ENCODE measurements at regions not wholly inside any gene's neighbourhood (a gene's known extent, or its start where the extent isn't known, plus 50 kb on each side); places are given as distances from the start of the nearest gene placed in this dataset.
"Not testable (repeated sequence)": the region's sequence is repeated elsewhere in the genome, so short reads cannot be mapped to it uniquely, and the experiment has no call there.

- no peak for DNase-seq
Observed at GRCh38 chr1:203999618-204000017, 73.3 kb upstream of the SOX13 start.

DNA sequence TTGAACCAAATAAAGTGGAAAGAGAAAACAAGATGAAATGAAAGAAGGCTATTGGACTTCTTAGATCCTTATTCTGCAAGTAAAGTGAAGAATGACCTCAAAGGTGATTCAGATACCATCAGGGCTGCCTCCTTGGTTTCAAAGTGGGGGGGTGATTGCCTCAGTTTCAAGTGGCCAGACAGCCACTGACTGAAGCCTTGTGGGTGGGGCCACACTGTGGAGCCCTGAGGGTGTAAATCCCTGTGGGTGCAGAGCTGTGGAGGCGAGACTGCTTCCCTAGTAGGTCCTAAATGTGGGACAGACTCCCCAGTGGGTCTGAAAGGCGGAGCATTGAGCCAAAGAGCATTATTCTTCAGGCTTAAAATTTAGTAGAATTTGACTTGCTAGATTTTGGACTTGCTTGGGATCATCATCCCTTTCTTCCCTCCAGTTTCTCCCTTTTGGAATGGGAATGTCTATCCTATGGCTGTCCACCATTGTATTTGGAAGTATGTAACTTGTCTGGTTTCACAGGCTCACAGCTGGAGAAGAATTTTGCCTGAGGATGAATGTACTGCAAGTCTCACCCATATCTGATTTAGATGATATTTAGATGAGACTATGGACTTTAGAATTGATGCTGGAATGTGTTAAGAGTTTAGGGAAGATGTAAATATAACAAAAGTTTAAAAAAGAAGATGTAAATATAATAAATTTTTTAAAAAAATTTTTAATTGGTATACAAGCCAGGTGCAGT lies 71.6 kb upstream of the SOX13 start:
- DNase-seq = peak; percentile 75

GRCh38 chr1:204002614-204003013 lies 70.3 kb upstream of the SOX13 start:
- no peak for DNase-seq

DNA sequence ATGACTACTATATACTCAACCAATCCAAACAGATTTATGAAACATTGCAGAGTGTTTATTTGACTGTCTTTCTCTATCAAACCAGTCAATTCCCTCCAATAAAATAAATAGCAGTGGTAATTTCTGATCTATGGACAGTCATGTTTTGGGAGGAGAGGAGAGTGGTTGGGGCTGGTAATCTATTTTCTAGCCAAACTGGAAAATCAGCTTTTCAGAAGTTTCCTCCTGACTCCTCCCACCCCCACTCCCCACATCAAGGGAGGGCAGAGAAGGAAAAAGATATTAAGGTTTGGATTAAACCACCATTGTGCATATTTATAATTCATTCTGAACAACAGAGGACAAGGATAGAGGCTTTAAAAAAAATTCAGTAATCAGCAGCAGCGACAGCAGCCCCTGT lies 69.4 kb upstream of the SOX13 start:
- no peak for DNase-seq

- DNase-seq = no peak
Observed at GRCh38 chr1:204011426-204011825, 61.5 kb upstream of the SOX13 start.

DNA sequence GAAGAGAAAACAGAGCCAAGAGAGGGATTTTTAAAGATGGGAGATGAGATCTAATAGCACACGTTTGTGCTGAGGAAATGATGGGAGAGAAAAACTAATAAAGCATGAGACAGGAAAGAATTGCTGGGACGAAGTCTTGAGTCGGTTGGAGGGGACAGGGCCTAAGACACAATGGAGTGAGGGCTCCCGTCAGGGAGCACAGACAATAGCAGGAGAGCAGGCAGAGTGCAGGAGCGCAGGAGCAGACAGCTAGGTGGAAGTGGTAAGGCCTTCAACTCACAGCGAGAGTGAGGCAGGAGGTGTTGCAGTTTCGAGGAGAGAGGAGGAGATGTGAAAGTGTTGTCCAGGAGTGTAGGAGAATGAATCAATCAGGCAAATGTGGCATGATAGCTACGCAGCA lies 59.9 kb upstream of the SOX13 start:
- DNase-seq = no peak

- DNase-seq = no peak
Observed at GRCh38 chr1:204014336-204014735, 58.6 kb upstream of the SOX13 start.

DNA sequence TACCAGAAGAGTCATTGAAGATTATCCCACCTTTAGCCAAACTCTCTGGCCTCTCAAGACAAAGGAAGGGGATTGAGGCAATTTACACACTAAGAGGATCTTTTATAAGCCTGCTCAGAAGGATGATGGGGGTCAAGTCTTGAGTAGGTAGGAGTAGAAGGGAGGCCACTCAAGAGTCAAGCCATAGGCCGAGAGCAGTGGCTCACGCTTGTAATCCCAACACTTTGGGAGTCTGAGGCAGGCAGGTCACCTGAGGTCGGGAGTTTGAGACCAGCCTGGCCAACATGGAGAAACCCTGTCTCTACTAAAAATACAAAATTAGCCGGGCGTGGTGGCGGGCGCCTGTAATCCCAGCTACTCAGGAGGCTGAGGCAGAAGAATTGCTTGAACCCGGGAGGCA lies 58.0 kb upstream of the SOX13 start:
- not testable (repeated sequence) for DNase-seq

- no peak for DNase-seq
Observed at GRCh38 chr1:204017032-204017431, 55.9 kb upstream of the SOX13 start.

DNA sequence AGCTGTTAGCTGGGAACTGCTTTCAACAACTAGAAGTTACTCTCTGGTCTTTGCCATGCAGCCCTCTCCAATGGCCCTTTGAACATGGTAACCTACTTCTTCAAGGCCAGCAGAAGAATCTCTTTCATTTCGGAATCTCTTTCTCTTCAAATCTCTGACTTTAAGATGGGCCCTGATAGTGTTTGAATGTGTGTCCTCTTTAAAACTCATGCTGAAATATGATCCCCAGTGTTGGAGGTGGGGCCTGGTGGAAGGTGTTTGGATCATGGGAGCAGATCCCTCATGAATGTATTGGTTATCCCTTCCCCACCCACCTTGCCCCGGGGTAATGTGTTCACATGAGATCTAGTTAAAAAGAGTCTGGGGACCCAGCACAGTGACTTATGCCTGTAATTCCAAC lies 54.5 kb upstream of the SOX13 start:
- DNase-seq = no peak
